Karpas-422 (cell line): ENCODE measurements at regions not wholly inside any gene's neighbourhood (a gene's known extent, or its start where the extent isn't known, plus 50 kb on each side); places are given as distances from the start of the nearest gene placed in this dataset.

Experiments
- DNase-seq: peaks from one replicate; pipeline ENCODE4 v3.0.0-alpha.2; 2015
- H2AFZ ChIP-seq: fragments of 200-600 bp; sonication (generic); 2 replicates; pipeline ENCODE4 v1.6.1; 2014; ENCODE audit warnings: antibody characterized with exemption, low read length, mixed read lengths
- H3K27ac ChIP-seq: fragments of 200-600 bp; sonication (generic); 2 replicates; pipeline ENCODE4 v1.5.1; 2014; ENCODE audit warnings: mild to moderate bottlenecking, low read length, moderate library complexity
- H3K27me3 ChIP-seq: fragments of 200-600 bp; sonication (generic); 2 replicates; pipeline ENCODE4 v1.6.1; 2014; ENCODE audit warnings: low read length, mixed read lengths
- H3K36me3 ChIP-seq: fragments of 200-600 bp; sonication (generic); 2 replicates; pipeline ENCODE4 v1.6.1; 2014; ENCODE audit warnings: low read length, mixed read lengths; ENCODE audit not compliant: insufficient read depth
- H3K4me1 ChIP-seq: fragments of 200-600 bp; sonication (generic); 2 replicates; pipeline ENCODE4 v1.6.1; 2014; ENCODE audit warnings: mild to moderate bottlenecking, low read length, mixed read lengths
- H3K4me2 ChIP-seq: fragments of 200-600 bp; sonication (generic); 2 replicates; pipeline ENCODE4 v1.6.1; 2014; ENCODE audit warnings: low read length, low read depth, mild to moderate bottlenecking; ENCODE audit not compliant: poor library complexity, severe bottlenecking
- H3K4me3 ChIP-seq: fragments of 200-600 bp; sonication (generic); 2 replicates; pipeline ENCODE4 v1.5.1; 2014; ENCODE audit warnings: mild to moderate bottlenecking, antibody characterized with exemption, low read length, mixed read lengths
- H3K79me2 ChIP-seq: fragments of 200-600 bp; sonication (generic); 2 replicates; pipeline ENCODE4 v1.6.1; 2014; ENCODE audit warnings: mild to moderate bottlenecking, low read length, mixed read lengths
- H3K9ac ChIP-seq: fragments of 200-600 bp; sonication (generic); 2 replicates; pipeline ENCODE4 v1.6.0; 2014; ENCODE audit warnings: low read length
- H3K9me2 ChIP-seq: fragments of 200-600 bp; sonication (generic), shearing (Covaris generic); replicated peaks from 2 replicates; pipeline ENCODE4 v1.6.0; 2014; ENCODE audit warnings: mild to moderate bottlenecking, low read length, moderate library complexity; ENCODE audit not compliant: insufficient read depth
- H3K9me3 ChIP-seq: fragments of 300-700, 200-600 bp; sonication (generic); 2 replicates; pipeline ENCODE4 v1.6.1; 2014; ENCODE audit warnings: low read length, mixed read lengths
- H4K20me1 ChIP-seq: fragments of 200-600 bp; sonication (generic); 2 replicates; pipeline ENCODE4 v1.6.1; 2014; ENCODE audit warnings: mild to moderate bottlenecking, antibody characterized with exemption, low read length, low read depth; ENCODE audit not compliant: insufficient read depth

DNA sequence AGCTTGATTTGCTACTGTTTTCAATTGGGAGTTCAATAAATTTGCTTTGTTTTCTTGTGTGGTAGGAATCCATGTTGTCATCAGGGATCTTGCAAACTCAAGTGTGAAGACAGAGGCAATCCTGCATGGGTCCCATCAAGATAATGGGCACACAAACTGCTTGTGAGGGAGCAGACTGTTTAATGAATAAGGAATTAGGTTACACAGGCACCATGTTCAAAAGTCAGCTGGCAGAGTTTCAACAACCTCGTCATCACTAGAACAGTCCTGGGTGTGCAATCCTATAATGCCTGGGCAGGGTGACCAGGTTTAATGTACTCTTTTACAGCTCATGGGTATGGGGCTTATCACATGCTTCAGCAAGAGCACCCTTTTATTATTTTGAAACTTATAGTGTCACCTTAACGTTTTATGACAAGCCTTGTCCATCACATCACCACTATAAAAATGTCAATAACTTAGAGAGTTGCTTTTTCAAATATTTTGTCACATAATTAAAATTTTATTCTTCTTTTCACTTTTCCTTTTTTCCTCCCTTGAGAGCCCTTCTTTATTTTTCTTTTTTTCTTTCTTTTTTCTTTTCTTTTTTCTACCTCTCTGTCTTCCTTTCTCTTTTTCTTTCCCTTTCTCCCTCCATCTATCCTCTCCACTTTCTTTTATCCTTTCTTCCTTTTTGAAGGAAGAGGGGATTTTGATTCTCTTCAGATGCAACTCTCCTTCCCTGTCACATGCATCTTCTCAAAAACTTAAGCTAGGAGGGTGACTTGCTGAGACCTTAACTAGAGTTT is 252.2 kb upstream of the ATP2B1 start:
- Histone ChIP-seq H3K4me1 (no peaks in the 10 kb centered on the region), H3K36me3 (no peaks in the 10 kb centered on the region), H3K9me3 (no peaks in the 10 kb centered on the region), H3K79me2 (no peaks in the 10 kb centered on the region), H3K9me2 (no peaks in the 10 kb centered on the region), H3K4me3 (no peak overlapping the region), H3K27me3 (no peaks in the 10 kb centered on the region), H2AFZ (no peak overlapping the region), H3K9ac (no peak overlapping the region), H3K27ac (no peak overlapping the region), H4K20me1 (no peaks in the 10 kb centered on the region), H3K4me2 (no peak overlapping the region)
- no peak for DNase-seq

DNA sequence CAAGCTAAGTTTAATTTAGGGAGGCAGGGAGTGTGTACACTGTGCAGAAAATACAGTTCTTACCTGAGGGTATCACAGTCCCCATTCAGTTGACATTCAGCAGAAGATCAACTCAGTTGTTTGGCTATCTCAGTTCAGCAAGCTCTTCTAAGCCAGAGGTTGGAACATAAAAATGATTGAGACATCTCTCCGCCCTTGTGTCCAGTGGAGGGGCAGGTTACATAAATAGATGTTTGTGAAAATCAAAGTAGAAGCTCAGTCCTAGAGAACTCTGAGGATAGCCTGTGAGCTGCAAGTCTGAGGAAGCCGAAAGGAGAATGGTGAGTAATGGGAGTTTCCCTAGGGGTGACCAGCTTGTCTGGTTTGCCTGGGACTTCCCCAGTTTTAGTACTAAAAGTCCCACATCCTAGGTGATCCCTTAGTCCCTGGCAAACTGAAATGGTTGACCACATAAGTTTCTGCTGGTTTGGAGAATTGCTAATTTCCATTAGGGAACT is 251.4 kb upstream of the ATP2B1 start:
- no peak overlapping the region for H3K27ac ChIP-seq
- H3K79me2 ChIP-seq: no peaks in the 10 kb centered on the region
- no peak for DNase-seq
- no peak overlapping the region for H3K9ac ChIP-seq
- H2AFZ ChIP-seq: no peak overlapping the region
- H3K9me2 ChIP-seq: no peaks in the 10 kb centered on the region
- H3K4me1 ChIP-seq: no peaks in the 10 kb centered on the region
- H4K20me1 ChIP-seq: no peaks in the 10 kb centered on the region
- no peak overlapping the region for H3K4me3 ChIP-seq
- no peak overlapping the region for H3K4me2 ChIP-seq
- no peaks in the 10 kb centered on the region for H3K9me3 ChIP-seq
- H3K27me3 ChIP-seq: no peaks in the 10 kb centered on the region
- no peaks in the 10 kb centered on the region for H3K36me3 ChIP-seq

DNA sequence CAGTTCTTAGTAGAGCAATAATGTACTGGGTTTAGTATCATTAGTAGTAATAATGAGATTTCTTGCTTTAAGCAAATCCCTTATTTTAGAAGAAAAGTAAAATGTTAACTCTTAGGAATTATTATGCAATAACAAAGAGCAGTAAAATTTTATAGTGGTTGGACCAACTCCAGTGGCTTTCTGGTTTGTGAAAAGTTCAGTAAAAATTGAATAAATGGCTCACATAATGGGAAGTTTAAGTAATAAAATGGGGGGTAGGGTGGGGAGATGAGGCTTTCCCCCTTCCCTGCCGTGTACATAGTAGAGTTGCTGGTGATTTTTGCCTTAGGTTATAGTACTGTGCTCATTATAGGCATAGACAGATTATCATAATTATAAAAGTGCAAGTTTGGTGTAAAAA is 250.5 kb upstream of the ATP2B1 start:
- DNase-seq: no peak
- Histone ChIP-seq H3K9me3 (no peaks in the 10 kb centered on the region), H3K27ac (no peak overlapping the region), H3K4me1 (no peaks in the 10 kb centered on the region), H3K4me3 (no peak overlapping the region), H3K9ac (no peak overlapping the region), H2AFZ (no peak overlapping the region), H3K9me2 (no peaks in the 10 kb centered on the region), H3K4me2 (no peak overlapping the region), H3K27me3 (no peaks in the 10 kb centered on the region), H3K36me3 (no peaks in the 10 kb centered on the region), H3K79me2 (no peaks in the 10 kb centered on the region), H4K20me1 (no peaks in the 10 kb centered on the region)

DNA sequence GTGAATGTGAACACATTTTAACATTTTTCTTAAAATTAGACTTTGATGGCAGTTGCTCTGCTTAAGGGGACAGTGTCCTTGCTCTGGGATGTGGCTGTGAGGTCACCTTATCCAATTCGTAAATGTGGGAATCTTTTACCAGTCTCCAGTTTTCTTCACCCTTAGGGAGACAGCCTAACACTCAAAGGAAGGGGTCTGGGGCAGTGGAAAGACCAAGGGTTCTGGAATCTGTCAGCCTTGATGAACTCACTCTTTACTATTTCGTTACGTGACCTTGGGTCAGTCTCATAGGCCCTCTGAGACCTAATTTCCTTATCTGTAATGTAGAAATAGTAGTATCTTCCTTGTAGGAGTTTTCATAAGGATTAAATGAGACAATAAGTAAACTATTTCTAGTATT is 245.6 kb upstream of the ATP2B1 start:
- no peak overlapping the region for H3K4me3 ChIP-seq
- no peaks in the 10 kb centered on the region for H4K20me1 ChIP-seq
- H3K9me3 ChIP-seq: no peaks in the 10 kb centered on the region
- no peak overlapping the region for H2AFZ ChIP-seq
- no peak overlapping the region for H3K9ac ChIP-seq
- H3K27me3 ChIP-seq: no peaks in the 10 kb centered on the region
- no peak overlapping the region for H3K4me2 ChIP-seq
- H3K4me1 ChIP-seq: no peaks in the 10 kb centered on the region
- no peaks in the 10 kb centered on the region for H3K79me2 ChIP-seq
- no peak for DNase-seq
- H3K36me3 ChIP-seq: no peaks in the 10 kb centered on the region
- no peaks in the 10 kb centered on the region for H3K9me2 ChIP-seq
- no peak overlapping the region for H3K27ac ChIP-seq

DNA sequence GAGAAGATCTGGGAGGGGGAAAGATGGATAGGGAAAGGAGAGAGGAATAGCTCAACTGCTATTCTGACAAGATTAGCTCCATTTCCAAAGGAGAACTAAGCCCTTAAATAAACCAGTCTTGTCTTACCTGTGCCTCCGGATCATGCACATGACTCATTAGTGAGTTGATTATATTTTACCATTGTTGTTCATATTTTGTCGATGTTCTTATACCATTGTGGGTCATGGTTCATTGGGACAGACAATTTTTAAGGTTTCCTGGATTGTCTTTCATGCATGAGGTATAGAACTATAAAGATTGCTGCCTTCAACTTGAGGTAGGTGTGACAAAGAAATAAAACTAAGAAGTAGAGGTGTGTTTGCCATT is 243.0 kb upstream of the ATP2B1 start:
- Histone ChIP-seq H3K36me3 (no peaks in the 10 kb centered on the region), H4K20me1 (no peaks in the 10 kb centered on the region), H3K9me2 (no peaks in the 10 kb centered on the region), H3K4me1 (no peaks in the 10 kb centered on the region), H2AFZ (no peak overlapping the region), H3K27ac (no peak overlapping the region), H3K27me3 (no peaks in the 10 kb centered on the region), H3K4me2 (no peak overlapping the region), H3K4me3 (no peak overlapping the region), H3K9me3 (no peaks in the 10 kb centered on the region), H3K79me2 (no peaks in the 10 kb centered on the region), H3K9ac (no peak overlapping the region)
- no peak for DNase-seq

DNA sequence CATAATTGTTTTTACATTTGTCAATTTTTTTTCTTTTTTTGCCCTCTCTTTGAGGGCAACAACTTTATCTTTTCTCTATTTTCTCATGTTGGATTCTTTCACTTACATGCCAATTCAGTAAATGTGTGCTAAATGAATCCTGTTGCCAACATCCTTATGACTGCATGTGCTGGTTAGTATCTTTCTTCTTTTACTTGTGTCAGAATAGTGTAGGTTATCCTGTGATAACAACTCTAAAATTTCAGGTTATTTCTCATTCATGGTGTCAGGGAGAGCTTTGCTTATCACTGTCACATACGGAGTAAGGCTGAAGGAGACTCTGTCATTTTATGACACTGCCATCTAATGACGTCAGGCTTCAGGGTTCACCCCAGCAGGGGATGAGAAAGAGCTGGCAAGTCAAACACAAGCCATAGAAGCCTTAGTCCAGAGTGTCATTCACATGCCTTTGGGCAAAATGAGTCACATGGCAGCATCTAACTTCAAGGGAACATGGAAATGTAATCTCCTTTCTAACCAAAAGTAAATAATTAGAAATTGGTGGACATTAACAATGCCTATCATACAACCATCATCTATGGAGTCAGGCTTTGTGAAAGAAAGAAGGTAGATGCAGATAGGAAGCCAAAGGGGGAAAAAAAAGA is 242.5 kb upstream of the ATP2B1 start:
- no peak overlapping the region for H3K4me3 ChIP-seq
- H3K9ac ChIP-seq: no peak overlapping the region
- no peaks in the 10 kb centered on the region for H3K36me3 ChIP-seq
- no peaks in the 10 kb centered on the region for H3K4me1 ChIP-seq
- H3K4me2 ChIP-seq: no peak overlapping the region
- H4K20me1 ChIP-seq: no peaks in the 10 kb centered on the region
- no peaks in the 10 kb centered on the region for H3K9me3 ChIP-seq
- no peaks in the 10 kb centered on the region for H3K27me3 ChIP-seq
- no peak overlapping the region for H2AFZ ChIP-seq
- no peak overlapping the region for H3K27ac ChIP-seq
- no peak for DNase-seq
- H3K79me2 ChIP-seq: no peaks in the 10 kb centered on the region
- H3K9me2 ChIP-seq: no peaks in the 10 kb centered on the region

DNA sequence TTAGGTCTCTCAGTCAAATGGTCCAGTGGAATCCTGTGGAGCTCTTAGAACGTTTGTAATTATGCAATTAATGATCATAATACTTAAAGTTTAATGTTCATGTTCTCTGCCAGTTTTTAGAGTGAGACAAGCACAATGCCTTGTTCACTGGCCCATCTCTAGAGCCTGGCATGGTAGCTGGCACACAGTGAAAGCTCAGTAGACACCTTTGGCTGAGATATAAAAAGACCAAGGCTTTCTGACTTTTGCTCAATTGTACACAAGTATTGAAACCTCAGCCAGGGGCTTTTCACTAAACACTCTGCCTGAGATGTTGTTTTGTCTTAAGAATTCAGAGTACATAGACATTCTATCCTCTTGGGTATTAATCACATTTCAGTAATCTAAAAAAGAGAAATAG is 241.8 kb upstream of the ATP2B1 start:
- Histone ChIP-seq H4K20me1 (no peaks in the 10 kb centered on the region), H3K9ac (no peak overlapping the region), H3K9me2 (no peaks in the 10 kb centered on the region), H3K36me3 (no peaks in the 10 kb centered on the region), H3K79me2 (no peaks in the 10 kb centered on the region), H3K4me3 (no peak overlapping the region), H3K27ac (no peak overlapping the region), H3K27me3 (no peaks in the 10 kb centered on the region), H3K4me2 (no peak overlapping the region), H3K9me3 (no peaks in the 10 kb centered on the region), H3K4me1 (no peaks in the 10 kb centered on the region), H2AFZ (no peak overlapping the region)
- DNase-seq: no peak

DNA sequence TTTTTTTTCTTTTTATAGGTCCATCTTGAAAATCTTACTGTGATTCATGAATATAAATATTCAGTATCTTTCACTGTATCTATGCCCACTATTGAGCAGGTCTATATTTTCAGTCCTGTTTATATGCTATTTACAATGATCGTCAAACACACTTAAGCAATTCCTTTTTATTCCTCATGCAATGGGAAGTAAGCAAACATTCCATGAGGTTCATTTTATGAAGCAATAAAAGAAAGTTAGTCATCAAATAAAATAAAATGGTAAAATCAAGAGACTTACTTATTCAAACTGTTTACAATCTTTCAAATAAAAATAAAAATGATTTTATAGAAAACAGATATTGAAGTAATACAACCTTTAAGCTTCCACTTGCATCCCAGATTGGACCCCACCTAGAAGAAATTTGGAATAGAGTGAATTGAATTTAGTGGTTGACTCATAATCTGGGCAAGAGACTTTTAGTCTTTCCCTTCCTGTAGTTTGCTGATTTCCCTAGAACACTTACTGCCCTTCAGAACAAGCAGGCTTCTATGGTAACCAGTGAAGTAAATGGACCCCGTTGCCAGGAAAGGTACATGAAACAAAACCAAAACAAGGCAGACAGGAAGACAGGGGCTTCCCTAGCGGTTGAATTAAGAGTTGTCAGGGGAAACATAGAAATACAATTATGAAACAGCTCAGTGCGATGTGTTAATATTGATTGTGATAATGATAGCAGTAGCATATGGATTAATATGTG is 241.0 kb upstream of the ATP2B1 start:
- Histone ChIP-seq H3K4me1 (no peaks in the 10 kb centered on the region), H3K27ac (no peak overlapping the region), H4K20me1 (no peaks in the 10 kb centered on the region), H3K27me3 (no peaks in the 10 kb centered on the region), H3K36me3 (no peaks in the 10 kb centered on the region), H3K9ac (no peak overlapping the region), H3K4me2 (no peak overlapping the region), H3K9me3 (no peaks in the 10 kb centered on the region), H3K4me3 (no peak overlapping the region), H3K79me2 (no peaks in the 10 kb centered on the region), H2AFZ (no peak overlapping the region), H3K9me2 (no peaks in the 10 kb centered on the region)
- DNase-seq: peak; percentile 47
